ENCODE measurements at regions not wholly inside any gene's neighbourhood (a gene's known extent, or its start where the extent isn't known, plus 50 kb on each side); places are given as distances from the start of the nearest gene placed in this dataset.
A peak's percentile ranks its signal among the peaks of the same experiment; 100 is the strongest.

- Histone ChIP-seq H3K36me3 (ENCODE audit: insufficient read depth) (no peaks in the 10 kb centered on the region), H3K27ac (ENCODE audit: low read depth) (no peak overlapping the region), H3K4me3 (no peak overlapping the region), H3K27me3 (ENCODE audit: insufficient read depth) (no peaks in the 10 kb centered on the region), H3F3A (replicated peaks; ENCODE audit: low read depth) (no peaks in the 10 kb centered on the region), H4K20me1 (replicated peaks; ENCODE audit: insufficient read depth) (no peaks in the 10 kb centered on the region), H2AFZ (no peak overlapping the region), H3K9me2 (ENCODE audit: insufficient read depth) (no peaks in the 10 kb centered on the region), H3K4me1 (ENCODE audit: insufficient read depth) (no peaks in the 10 kb centered on the region), H3K4me2 (no peak overlapping the region), H3K79me2 (replicated peaks; ENCODE audit: insufficient read depth) (no peaks in the 10 kb centered on the region)
- TF ChIP-seq NANOG (IDR thresholded peaks at IDR 0.05; ENCODE audit: borderline replicate concordance) (no peak), EZH2 (IDR thresholded peaks at IDR 0.05; ENCODE audit: low read depth, unreplicated experiment) (no peak), JUNB (IDR thresholded peaks at IDR 0.05; ENCODE audit: unreplicated experiment) (no peak)
- TF ChIP-seq, protein P1, sequence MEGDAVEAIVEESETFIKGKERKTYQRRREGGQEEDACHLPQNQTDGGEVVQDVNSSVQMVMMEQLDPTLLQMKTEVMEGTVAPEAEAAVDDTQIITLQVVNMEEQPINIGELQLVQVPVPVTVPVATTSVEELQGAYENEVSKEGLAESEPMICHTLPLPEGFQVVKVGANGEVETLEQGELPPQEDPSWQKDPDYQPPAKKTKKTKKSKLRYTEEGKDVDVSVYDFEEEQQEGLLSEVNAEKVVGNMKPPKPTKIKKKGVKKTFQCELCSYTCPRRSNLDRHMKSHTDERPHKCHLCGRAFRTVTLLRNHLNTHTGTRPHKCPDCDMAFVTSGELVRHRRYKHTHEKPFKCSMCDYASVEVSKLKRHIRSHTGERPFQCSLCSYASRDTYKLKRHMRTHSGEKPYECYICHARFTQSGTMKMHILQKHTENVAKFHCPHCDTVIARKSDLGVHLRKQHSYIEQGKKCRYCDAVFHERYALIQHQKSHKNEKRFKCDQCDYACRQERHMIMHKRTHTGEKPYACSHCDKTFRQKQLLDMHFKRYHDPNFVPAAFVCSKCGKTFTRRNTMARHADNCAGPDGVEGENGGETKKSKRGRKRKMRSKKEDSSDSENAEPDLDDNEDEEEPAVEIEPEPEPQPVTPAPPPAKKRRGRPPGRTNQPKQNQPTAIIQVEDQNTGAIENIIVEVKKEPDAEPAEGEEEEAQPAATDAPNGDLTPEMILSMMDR (conservative IDR thresholded peaks at IDR 0.05; ENCODE audit: low read depth in 2 of 2) = peak in 1 of 2 experiments; percentile 30; a peak in 2 of 4 replicates
- DNase-seq (ENCODE audit: low spot score) (no peak), ATAC-seq (no peak)
- Mint-ChIP-seq H3K4me3 (no peak overlapping the region), H3K9me3 (no peaks in the 10 kb centered on the region), H3K27me3 (ENCODE audit: insufficient read depth, low read depth, poor library complexity) (peaks cover 2% of the 10 kb centered on the region), H3K36me3 (ENCODE audit: low read depth) (no peaks in the 10 kb centered on the region), H3K27ac (0 out of 2 replicates have a peak overlapping the region, but pooled peaks have one; percentile 12), H3K4me1 (no peaks in the 10 kb centered on the region)
Observed at GRCh38 chr5:74290634-74291241, 349.8 kb downstream of the ENC1 start.

DNA sequence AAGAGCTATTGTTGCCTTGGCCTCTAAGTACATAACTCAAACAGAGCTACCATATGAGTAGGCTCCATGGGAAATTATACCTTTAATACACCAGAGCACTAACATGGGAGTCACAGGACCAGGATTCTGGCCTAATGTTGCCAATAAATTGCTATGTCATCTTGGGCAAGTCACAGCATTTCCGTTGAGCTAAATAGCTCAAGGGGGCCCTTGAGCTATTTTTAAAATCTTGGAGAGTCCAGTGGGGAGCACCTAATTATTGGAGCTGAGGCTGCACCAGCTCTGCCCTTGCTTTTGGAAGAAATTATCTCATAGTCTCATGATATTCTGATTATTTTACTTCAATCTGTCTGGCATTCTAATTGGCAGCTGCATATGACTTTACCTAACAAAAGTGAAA lies 350.8 kb downstream of the ENC1 start:
- no peaks in the 10 kb centered on the region for H3K36me3 Mint-ChIP-seq (ENCODE audit: low read depth)
- Histone ChIP-seq H3K4me3 (no peak overlapping the region), H3K4me2 (no peak overlapping the region), H4K20me1 (replicated peaks; ENCODE audit: insufficient read depth) (no peaks in the 10 kb centered on the region), H3K27me3 (ENCODE audit: insufficient read depth) (no peaks in the 10 kb centered on the region), H3F3A (replicated peaks; ENCODE audit: low read depth) (no peaks in the 10 kb centered on the region), H3K36me3 (ENCODE audit: insufficient read depth) (no peaks in the 10 kb centered on the region), H2AFZ (no peak overlapping the region), H3K4me1 (ENCODE audit: insufficient read depth) (no peaks in the 10 kb centered on the region), H3K27ac (ENCODE audit: low read depth) (no peak overlapping the region), H3K79me2 (replicated peaks; ENCODE audit: insufficient read depth) (no peaks in the 10 kb centered on the region), H3K9me2 (ENCODE audit: insufficient read depth) (no peaks in the 10 kb centered on the region)
- H3K4me3 Mint-ChIP-seq = no peak overlapping the region
- H3K27me3 Mint-ChIP-seq (ENCODE audit: insufficient read depth, low read depth, poor library complexity) = peaks cover 2% of the 10 kb centered on the region
- ATAC-seq (no peak), DNase-seq (ENCODE audit: low spot score) (no peak)
- H3K27ac Mint-ChIP-seq = no peak overlapping the region
- no peaks in the 10 kb centered on the region; the same call in 2 of the 3 replicates for H3K4me1 Mint-ChIP-seq
- H3K9me3 Mint-ChIP-seq = no peaks in the 10 kb centered on the region
- TF ChIP-seq NANOG (IDR thresholded peaks at IDR 0.05; ENCODE audit: borderline replicate concordance) = no peak
- TF ChIP-seq, protein P1 (conservative IDR thresholded peaks at IDR 0.05; ENCODE audit: low read depth in 2 of 2) = no peak
- no peak for TF ChIP-seq CREB1 (CRISPR knock-in tag; IDR thresholded peaks at IDR 0.05; ENCODE audit: low read depth)
- TF ChIP-seq, protein P2, sequence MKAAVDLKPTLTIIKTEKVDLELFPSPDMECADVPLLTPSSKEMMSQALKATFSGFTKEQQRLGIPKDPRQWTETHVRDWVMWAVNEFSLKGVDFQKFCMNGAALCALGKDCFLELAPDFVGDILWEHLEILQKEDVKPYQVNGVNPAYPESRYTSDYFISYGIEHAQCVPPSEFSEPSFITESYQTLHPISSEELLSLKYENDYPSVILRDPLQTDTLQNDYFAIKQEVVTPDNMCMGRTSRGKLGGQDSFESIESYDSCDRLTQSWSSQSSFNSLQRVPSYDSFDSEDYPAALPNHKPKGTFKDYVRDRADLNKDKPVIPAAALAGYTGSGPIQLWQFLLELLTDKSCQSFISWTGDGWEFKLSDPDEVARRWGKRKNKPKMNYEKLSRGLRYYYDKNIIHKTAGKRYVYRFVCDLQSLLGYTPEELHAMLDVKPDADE (IDR thresholded peaks at IDR 0.05) = no peak
- TF ChIP-seq JUNB (IDR thresholded peaks at IDR 0.05; ENCODE audit: unreplicated experiment) = no peak
- TF ChIP-seq EZH2 (IDR thresholded peaks at IDR 0.05; ENCODE audit: low read depth, unreplicated experiment) = no peak
- TF ChIP-seq POLR2AphosphoS5 (IDR thresholded peaks at IDR 0.05; ENCODE audit: low read depth) = no peak
- no peak for TF ChIP-seq ZNF462 (CRISPR knock-in tag; IDR thresholded peaks at IDR 0.05)
- no peak for TF ChIP-seq ZNF114 (CRISPR knock-in tag; IDR thresholded peaks at IDR 0.05)

All from GM23338 (cell line).